PC-3 (cell line): ENCODE measurements at regions not wholly inside any gene's neighbourhood (a gene's known extent, or its start where the extent isn't known, plus 50 kb on each side); places are given as distances from the start of the nearest gene placed in this dataset.

Experiments used
- ATAC-seq: fragments of 200-7000 bp; cut with Tn5 transposase; 2 replicates; pipeline ENCODE4 v1.9.1; 2020; ENCODE audit warnings: mild to moderate bottlenecking, moderate library complexity
- BruUV-seq: library from RNA; stranded (reverse); fragments of 400-500 nt; replicated peaks from 2 replicates; lab custom pipeline; 2021; lab: Mats Ljungman, UMichigan
- CTCF ChIA-PET: fragments of 300-600 bp; sonication (Branson Sonifier 250); formaldehyde crosslinking; loops from one replicate; lab custom pipeline; 2022; ENCODE audit warnings: antibody characterized with exemption; lab: Charles Lee
- POLR2A ChIA-PET: fragments of 300-600 bp; sonication (Branson Sonifier 250); formaldehyde crosslinking; loops from one replicate; lab custom pipeline; 2022; ENCODE audit warnings: antibody characterized with exemption; ENCODE audit not compliant: unreplicated experiment; lab: Charles Lee
- DNase-seq: peaks from one replicate; pipeline ENCODE4 v3.0.0-alpha.2; 2015
- H2AFZ ChIP-seq: fragments of 300-600 bp; sonication (generic); 2 replicates; pipeline ENCODE4 v1.6.0; 2016; ENCODE audit warnings: antibody characterized with exemption, low read length
- H3F3A ChIP-seq: fragments of 300-600 bp; sonication (generic); one replicate; pipeline ENCODE4 v1.6.0; 2017; ENCODE audit warnings: antibody characterized with exemption, low read length, control low read depth, mild to moderate bottlenecking; ENCODE audit not compliant: unreplicated experiment
- H3K27ac ChIP-seq: fragments of 300-600 bp; sonication (generic); 2 replicates; pipeline ENCODE4 v1.5.1; 2016; ENCODE audit warnings: mild to moderate bottlenecking, low read length
- H3K27me3 ChIP-seq: fragments of 300-600 bp; sonication (generic); 2 replicates; pipeline ENCODE4 v1.6.1; 2016; ENCODE audit warnings: low read length, mixed read lengths
- H3K36me3 ChIP-seq: fragments of 300-600 bp; sonication (generic); 2 replicates; pipeline ENCODE4 v1.6.1; 2016; ENCODE audit warnings: low read depth, mixed run types, low read length, mixed read lengths
- H3K4me1 ChIP-seq: fragments of 300-600 bp; sonication (generic); 2 replicates; pipeline ENCODE4 v1.5.1; 2016; ENCODE audit warnings: low read length; ENCODE audit not compliant: insufficient read depth
- H3K4me2 ChIP-seq: fragments of 300-600 bp; sonication (generic); 2 replicates; pipeline ENCODE4 v1.6.0; 2016; ENCODE audit warnings: low read length
- H3K4me3 ChIP-seq: fragments of 300-600 bp; sonication (generic); 2 replicates; pipeline ENCODE4 v1.5.1; 2016; ENCODE audit warnings: mild to moderate bottlenecking, low read length, mixed read lengths
- H3K79me2 ChIP-seq: fragments of 300-600 bp; sonication (generic); 2 replicates; pipeline ENCODE4 v1.6.1; 2017; ENCODE audit warnings: low read length, mixed read lengths
- H3K9ac ChIP-seq: fragments of 300-600 bp; sonication (generic); 2 replicates; pipeline ENCODE4 v1.6.0; 2016; ENCODE audit warnings: mild to moderate bottlenecking, low read length
- H3K9me2 ChIP-seq: fragments of 300-600 bp; sonication (generic); replicated peaks from 2 replicates; pipeline ENCODE4 v1.6.1; 2016; ENCODE audit warnings: mixed run types, low read length, mixed read lengths
- H3K9me3 ChIP-seq: fragments of 300-600 bp; sonication (generic); 2 replicates; pipeline ENCODE4 v1.6.1; 2016; ENCODE audit warnings: low read length, mixed read lengths
- H4K20me1 ChIP-seq: fragments of 300-600 bp; sonication (generic); 2 replicates; pipeline ENCODE4 v1.6.1; 2016; ENCODE audit warnings: low read length, mixed read lengths
- CTCF ChIP-seq: fragments of 300-600 bp; sonication (generic); conservative IDR thresholded peaks from 2 replicates; pipeline ENCODE4 v1.5.1; 2017; ENCODE audit warnings: antibody characterized with exemption, low read depth, mild to moderate bottlenecking, low read length
- EZH2 ChIP-seq: fragments of 300-600 bp; sonication (generic); IDR thresholded peaks from one replicate; pipeline ENCODE4 v1.6.1; 2017; ENCODE audit warnings: antibody characterized with exemption, mild to moderate bottlenecking, low read length; ENCODE audit not compliant: unreplicated experiment
- EZH2phosphoT487 ChIP-seq: fragments of 300-600 bp; sonication (generic); IDR thresholded peaks from 2 replicates; pipeline ENCODE4 v1.6.1; 2018; ENCODE audit warnings: mild to moderate bottlenecking, antibody characterized with exemption, low read length, borderline replicate concordance
- intact Hi-C: fragments of 100-400 bp; cut with micrococcal nuclease; formaldehyde crosslinking; loops from 2 replicates; pipeline ENCODE4 v1.9.0; 2023

DNA sequence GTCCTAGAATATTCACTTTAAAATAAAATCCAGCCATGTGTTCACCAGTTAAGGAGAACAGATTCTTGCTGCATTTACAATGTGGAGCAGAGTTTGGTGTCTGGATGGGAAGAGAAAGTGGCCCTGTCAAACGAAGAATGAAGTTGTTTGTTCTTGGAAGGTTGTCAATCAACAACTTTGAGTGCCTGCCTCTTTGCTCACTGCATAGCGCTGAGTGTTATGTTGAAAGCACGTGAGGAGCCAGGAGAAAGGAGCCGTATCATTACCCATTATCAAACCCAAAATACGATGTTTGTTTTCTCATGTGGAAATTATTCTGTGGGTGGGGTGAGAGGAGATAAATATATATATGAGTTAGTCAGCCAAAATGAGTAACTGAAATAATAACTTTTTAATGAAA, 492.5 kb upstream of the POU3F3 start:
- BruUV-seq: no TSS peak
- ChIA-PET POLR2A (no interaction called here), CTCF (no interaction called here)
- H3K9me2 ChIP-seq: no peaks in the 10 kb centered on the region
- no peaks in the 10 kb centered on the region for H3K9me3 ChIP-seq
- TF ChIP-seq EZH2 (no peak), CTCF (no peak), EZH2phosphoT487 (no peak)
- H2AFZ ChIP-seq: no peak overlapping the region
- H3K4me3 ChIP-seq: no peak overlapping the region
- H3K4me1 ChIP-seq: no peaks in the 10 kb centered on the region
- H3F3A ChIP-seq: no peaks in the 10 kb centered on the region
- intact Hi-C loops: no loop called here
- H3K27me3 ChIP-seq: 0 out of 2 replicates have a peak, but pooled peaks cover 6% of the 10 kb centered on the region
- no peaks in the 10 kb centered on the region for H4K20me1 ChIP-seq
- no peak for ATAC-seq
- H3K79me2 ChIP-seq: no peaks in the 10 kb centered on the region
- no peak for DNase-seq
- H3K27ac ChIP-seq: no peak overlapping the region
- no peak overlapping the region for H3K4me2 ChIP-seq
- H3K36me3 ChIP-seq: no peaks in the 10 kb centered on the region
- H3K9ac ChIP-seq: no peak overlapping the region

DNA sequence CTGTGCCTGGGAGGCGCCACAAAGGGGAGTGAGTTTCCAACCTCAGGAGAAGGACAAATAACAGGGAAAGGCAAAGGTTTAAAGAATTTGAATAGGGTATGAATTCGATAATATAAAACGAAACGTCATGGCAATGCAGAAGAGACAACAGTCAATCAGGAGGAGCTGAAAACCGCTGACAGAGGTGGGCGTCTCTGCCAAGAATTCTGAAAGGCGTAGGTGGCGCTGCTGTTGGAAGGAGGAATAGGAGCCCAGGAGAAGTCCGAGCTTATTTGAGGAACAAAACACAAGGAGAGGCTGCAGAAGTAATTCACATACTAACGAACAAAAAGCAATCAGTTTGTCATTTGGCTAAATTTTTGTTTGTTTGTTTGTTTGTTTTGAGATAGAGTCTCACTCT, 485.8 kb upstream of the POU3F3 start:
- no peaks in the 10 kb centered on the region for H3K36me3 ChIP-seq
- H2AFZ ChIP-seq: no peak overlapping the region
- no peaks in the 10 kb centered on the region for H3K4me1 ChIP-seq
- ATAC-seq: no peak
- no peaks in the 10 kb centered on the region for H3K9me3 ChIP-seq
- peak; percentile 3 for DNase-seq
- peaks cover 24% of the 10 kb centered on the region for H3K27me3 ChIP-seq
- ChIA-PET CTCF (no interaction called here), POLR2A (no interaction called here)
- no peaks in the 10 kb centered on the region for H3F3A ChIP-seq
- TF ChIP-seq EZH2: no peak
- no peak for TF ChIP-seq CTCF
- no peak for TF ChIP-seq EZH2phosphoT487
- no TSS peak for BruUV-seq
- no peak overlapping the region for H3K4me2 ChIP-seq
- H3K9me2 ChIP-seq: no peaks in the 10 kb centered on the region
- no peak overlapping the region for H3K9ac ChIP-seq
- intact Hi-C loops: no loop called here
- no peak overlapping the region for H3K4me3 ChIP-seq
- H3K79me2 ChIP-seq: no peaks in the 10 kb centered on the region
- H3K27ac ChIP-seq: no peak overlapping the region
- no peaks in the 10 kb centered on the region for H4K20me1 ChIP-seq

DNA sequence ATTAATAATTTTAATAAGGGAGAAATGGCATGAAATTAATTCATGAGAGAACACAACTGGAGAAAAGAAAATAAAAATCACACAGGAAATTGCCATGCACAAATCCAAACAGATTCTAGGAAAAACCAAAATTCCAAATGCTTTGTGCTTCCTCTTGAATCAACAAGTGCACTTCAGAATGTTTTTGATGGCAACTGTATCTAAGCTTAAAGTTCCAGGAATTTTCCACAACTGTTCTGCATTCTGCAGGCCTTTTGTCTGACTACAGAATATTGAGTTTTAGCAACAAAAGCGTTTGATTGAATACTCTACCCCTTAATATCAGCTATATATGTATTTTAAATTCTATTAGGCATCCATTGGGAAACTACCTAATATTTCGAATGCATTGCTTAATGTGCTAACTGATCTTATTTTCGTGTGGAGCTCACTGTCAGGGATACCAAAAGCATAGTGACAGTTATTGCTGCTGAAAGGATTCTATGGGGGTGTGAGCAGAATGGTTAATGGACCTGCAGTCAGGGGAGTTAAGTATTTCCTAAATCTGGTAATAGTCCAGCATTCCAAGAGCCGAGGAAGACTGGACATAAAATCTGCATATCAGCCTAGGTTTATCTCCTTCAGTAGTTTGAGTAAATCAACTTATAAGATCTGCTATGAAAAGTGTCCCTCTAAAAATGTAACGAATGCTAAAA, 482.7 kb upstream of the POU3F3 start:
- Histone ChIP-seq H3K27ac (no peak overlapping the region), H2AFZ (no peak overlapping the region), H3K4me1 (no peaks in the 10 kb centered on the region), H3K27me3 (peaks cover 24% of the 10 kb centered on the region), H3K36me3 (no peaks in the 10 kb centered on the region), H3K79me2 (no peaks in the 10 kb centered on the region), H3K9ac (no peak overlapping the region), H3F3A (no peaks in the 10 kb centered on the region), H3K4me3 (no peak overlapping the region), H3K9me2 (no peaks in the 10 kb centered on the region), H3K9me3 (no peaks in the 10 kb centered on the region), H3K4me2 (no peak overlapping the region), H4K20me1 (no peaks in the 10 kb centered on the region)
- ChIA-PET CTCF (interaction anchor here (0.5 kb wide), 1 partner anchor 338 kb away, joined by 3 read pairs; no protein-coding TSS in a partner anchor), POLR2A (no interaction called here)
- DNase-seq: no peak
- ATAC-seq: no peak
- intact Hi-C loops: no loop called here
- BruUV-seq: no TSS peak
- TF ChIP-seq EZH2phosphoT487 (no peak), EZH2 (no peak), CTCF (no peak)
